ENCODE measurements at regions not wholly inside any gene's neighbourhood (a gene's known extent, or its start where the extent isn't known, plus 50 kb on each side); places are given as distances from the start of the nearest gene placed in this dataset.
A peak's percentile ranks its signal among the peaks of the same experiment; 100 is the strongest.

DNA sequence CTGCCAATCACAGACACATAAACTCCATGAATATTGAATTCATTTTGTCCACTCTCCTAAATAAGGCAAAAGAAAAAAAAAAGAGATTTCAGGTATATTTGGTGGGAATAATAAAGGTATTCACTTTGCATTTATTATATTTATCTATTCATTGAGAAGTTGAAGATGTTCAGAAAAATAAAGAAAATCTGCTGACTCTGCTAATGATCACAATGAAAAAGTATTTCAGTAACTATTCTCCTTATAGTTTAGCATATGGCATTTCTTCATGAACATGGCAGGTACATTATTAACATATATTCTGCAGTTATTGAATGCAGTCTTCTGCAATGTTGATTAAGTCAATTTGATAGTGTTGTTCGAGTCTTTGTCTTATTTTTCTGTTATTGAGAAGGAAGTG, 202.5 kb upstream of the ANKRD50 start:
- Histone ChIP-seq H3K27ac (ENCODE audit: low read depth, low read length) (no peak overlapping the region), H3K27me3 (ENCODE audit: insufficient read depth, low read length) (no peaks in the 10 kb centered on the region), H3K4me2 (ENCODE audit: insufficient read depth, low read length) (no peak overlapping the region), H3K36me3 (ENCODE audit: insufficient read depth, low read length) (no peaks in the 10 kb centered on the region), H2AFZ (ENCODE audit: low read length) (no peak overlapping the region), H3K4me3 (ENCODE audit: insufficient read depth, low read length) (no peak overlapping the region), H4K20me1 (ENCODE audit: insufficient read depth, low read length) (no peaks in the 10 kb centered on the region), H3K4me1 (ENCODE audit: insufficient read depth, low read length) (peaks cover 7% of the 10 kb centered on the region), H3K79me2 (ENCODE audit: insufficient read depth, low read length) (no peaks in the 10 kb centered on the region), H3K9me3 (ENCODE audit: low read depth, low read length) (no peaks in the 10 kb centered on the region)
- no peak for DNase-seq (ENCODE audit: insufficient read length, low spot score, missing footprints)
- TF ChIP-seq, protein P1, sequence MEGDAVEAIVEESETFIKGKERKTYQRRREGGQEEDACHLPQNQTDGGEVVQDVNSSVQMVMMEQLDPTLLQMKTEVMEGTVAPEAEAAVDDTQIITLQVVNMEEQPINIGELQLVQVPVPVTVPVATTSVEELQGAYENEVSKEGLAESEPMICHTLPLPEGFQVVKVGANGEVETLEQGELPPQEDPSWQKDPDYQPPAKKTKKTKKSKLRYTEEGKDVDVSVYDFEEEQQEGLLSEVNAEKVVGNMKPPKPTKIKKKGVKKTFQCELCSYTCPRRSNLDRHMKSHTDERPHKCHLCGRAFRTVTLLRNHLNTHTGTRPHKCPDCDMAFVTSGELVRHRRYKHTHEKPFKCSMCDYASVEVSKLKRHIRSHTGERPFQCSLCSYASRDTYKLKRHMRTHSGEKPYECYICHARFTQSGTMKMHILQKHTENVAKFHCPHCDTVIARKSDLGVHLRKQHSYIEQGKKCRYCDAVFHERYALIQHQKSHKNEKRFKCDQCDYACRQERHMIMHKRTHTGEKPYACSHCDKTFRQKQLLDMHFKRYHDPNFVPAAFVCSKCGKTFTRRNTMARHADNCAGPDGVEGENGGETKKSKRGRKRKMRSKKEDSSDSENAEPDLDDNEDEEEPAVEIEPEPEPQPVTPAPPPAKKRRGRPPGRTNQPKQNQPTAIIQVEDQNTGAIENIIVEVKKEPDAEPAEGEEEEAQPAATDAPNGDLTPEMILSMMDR (IDR thresholded peaks at IDR 0.05; ENCODE audit: extremely low read depth, low read depth, low read length): no peak

DNA sequence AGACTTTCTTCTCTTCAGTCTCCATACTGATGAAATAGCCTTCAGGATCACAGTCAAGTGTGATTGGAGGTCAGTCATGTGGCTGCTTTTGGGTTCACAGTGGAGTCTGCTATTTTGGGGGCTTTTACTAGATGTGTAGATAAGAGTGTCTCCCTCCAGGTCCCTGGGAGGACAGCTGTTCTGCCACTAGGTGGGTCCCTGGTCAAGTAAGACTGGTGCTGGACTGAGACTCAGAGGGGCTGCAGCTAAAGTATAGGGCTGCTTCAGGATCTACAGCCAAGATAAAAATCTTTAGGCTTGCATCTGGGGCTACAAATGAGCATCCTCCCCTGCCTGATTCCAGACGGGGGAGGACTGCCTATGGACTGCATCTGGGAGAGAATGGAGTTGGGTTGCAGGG, 200.7 kb upstream of the ANKRD50 start:
- Histone ChIP-seq H3K27me3 (ENCODE audit: insufficient read depth, low read length) (no peaks in the 10 kb centered on the region), H3K4me2 (ENCODE audit: insufficient read depth, low read length) (no peak overlapping the region), H3K9me3 (ENCODE audit: low read depth, low read length) (no peaks in the 10 kb centered on the region), H3K79me2 (ENCODE audit: insufficient read depth, low read length) (no peaks in the 10 kb centered on the region), H4K20me1 (ENCODE audit: insufficient read depth, low read length) (no peaks in the 10 kb centered on the region), H2AFZ (ENCODE audit: low read length) (no peak overlapping the region), H3K4me3 (ENCODE audit: insufficient read depth, low read length) (no peak overlapping the region), H3K36me3 (ENCODE audit: insufficient read depth, low read length) (no peaks in the 10 kb centered on the region), H3K27ac (ENCODE audit: low read depth, low read length) (no peak overlapping the region), H3K4me1 (ENCODE audit: insufficient read depth, low read length) (peaks cover 10% of the 10 kb centered on the region)
- no peak for DNase-seq (ENCODE audit: insufficient read length, low spot score, missing footprints)
- TF ChIP-seq, protein P1 (IDR thresholded peaks at IDR 0.05; ENCODE audit: extremely low read depth, low read depth, low read length): no peak

DNA sequence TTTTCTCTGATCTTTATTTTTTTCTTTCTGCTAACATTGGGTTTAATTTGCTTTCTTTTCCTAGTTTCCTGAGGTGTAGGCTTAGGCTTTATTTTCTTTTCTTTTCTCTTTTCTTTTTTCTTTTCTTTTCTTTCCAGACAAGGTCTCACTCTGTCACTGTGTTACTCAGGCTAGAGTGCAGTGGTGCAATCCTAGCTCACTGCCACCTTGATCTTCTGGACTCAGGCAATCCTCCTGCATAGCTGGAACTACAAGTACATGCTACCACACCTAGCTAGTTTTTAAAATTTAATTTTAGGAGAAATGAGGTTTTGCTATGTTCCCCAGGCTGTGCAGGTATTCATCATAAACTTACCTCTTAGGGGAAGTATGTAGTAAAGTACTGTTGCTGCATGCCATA, 197.8 kb upstream of the ANKRD50 start:
- TF ChIP-seq, protein P1 (IDR thresholded peaks at IDR 0.05; ENCODE audit: extremely low read depth, low read depth, low read length): no peak
- H3K4me3 ChIP-seq (ENCODE audit: insufficient read depth, low read length): no peak overlapping the region
- H3K4me2 ChIP-seq (ENCODE audit: insufficient read depth, low read length): no peak overlapping the region
- H2AFZ ChIP-seq (ENCODE audit: low read length): no peak overlapping the region
- H4K20me1 ChIP-seq (ENCODE audit: insufficient read depth, low read length): no peaks in the 10 kb centered on the region
- peaks cover 6% of the 10 kb centered on the region for H3K4me1 ChIP-seq (ENCODE audit: insufficient read depth, low read length)
- no peaks in the 10 kb centered on the region for H3K79me2 ChIP-seq (ENCODE audit: insufficient read depth, low read length)
- H3K9me3 ChIP-seq (ENCODE audit: low read depth, low read length): no peaks in the 10 kb centered on the region
- H3K36me3 ChIP-seq (ENCODE audit: insufficient read depth, low read length): no peaks in the 10 kb centered on the region
- H3K27ac ChIP-seq (ENCODE audit: low read depth, low read length): no peak overlapping the region
- no peaks in the 10 kb centered on the region for H3K27me3 ChIP-seq (ENCODE audit: insufficient read depth, low read length)
- no peak for DNase-seq (ENCODE audit: insufficient read length, low spot score, missing footprints)

DNA sequence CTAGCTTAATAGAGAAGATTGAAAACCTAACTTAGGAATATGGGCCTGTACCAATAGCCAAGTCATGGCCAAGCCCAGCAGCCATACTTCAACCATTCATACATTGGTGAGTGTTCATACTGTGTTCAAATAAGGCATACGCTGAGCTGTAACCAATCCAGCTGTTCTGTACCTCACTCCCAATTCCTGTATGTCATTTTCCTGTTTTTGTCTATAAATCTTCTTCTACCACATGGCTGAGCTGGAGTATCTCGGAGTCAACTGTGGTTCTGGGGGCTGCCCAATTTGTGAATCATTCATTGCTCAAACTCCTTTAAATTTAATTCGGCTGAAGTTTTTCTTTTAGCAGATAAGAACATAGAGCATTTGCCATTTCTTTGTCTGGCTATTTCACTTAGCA, 195.3 kb upstream of the ANKRD50 start:
- H3K4me2 ChIP-seq (ENCODE audit: insufficient read depth, low read length): no peak overlapping the region
- peak overlapping the region; percentile 4 for H2AFZ ChIP-seq (ENCODE audit: low read length)
- H3K4me1 ChIP-seq (ENCODE audit: insufficient read depth, low read length): peaks cover 10% of the 10 kb centered on the region
- H3K27ac ChIP-seq (ENCODE audit: low read depth, low read length): no peak overlapping the region
- no peak for DNase-seq (ENCODE audit: insufficient read length, low spot score, missing footprints)
- H3K79me2 ChIP-seq (ENCODE audit: insufficient read depth, low read length): no peaks in the 10 kb centered on the region
- H3K9me3 ChIP-seq (ENCODE audit: low read depth, low read length): no peaks in the 10 kb centered on the region
- H4K20me1 ChIP-seq (ENCODE audit: insufficient read depth, low read length): no peaks in the 10 kb centered on the region
- H3K4me3 ChIP-seq (ENCODE audit: insufficient read depth, low read length): no peak overlapping the region
- TF ChIP-seq, protein P1 (IDR thresholded peaks at IDR 0.05; ENCODE audit: extremely low read depth, low read depth, low read length): no peak
- H3K36me3 ChIP-seq (ENCODE audit: insufficient read depth, low read length): no peaks in the 10 kb centered on the region
- no peaks in the 10 kb centered on the region for H3K27me3 ChIP-seq (ENCODE audit: insufficient read depth, low read length)
